ENCODE measurements at regions not wholly inside any gene's neighbourhood (a gene's known extent, or its start where the extent isn't known, plus 50 kb on each side); places are given as distances from the start of the nearest gene placed in this dataset.
A peak's percentile ranks its signal among the peaks of the same experiment; 100 is the strongest.

- no peak for ATAC-seq
- Histone ChIP-seq H3K36me3 (ENCODE audit: low read depth, low read length) (no peaks in the 10 kb centered on the region), H4K20me1 (ENCODE audit: low read length) (no peaks in the 10 kb centered on the region), H3F3A (ENCODE audit: low read length, unreplicated experiment) (no peaks in the 10 kb centered on the region), H3K4me2 (ENCODE audit: low read length) (no peak overlapping the region), H2AFZ (ENCODE audit: low read length) (no peak overlapping the region), H3K27me3 (ENCODE audit: low read length) (no peaks in the 10 kb centered on the region), H3K79me2 (ENCODE audit: low read length) (no peaks in the 10 kb centered on the region), H3K9me3 (ENCODE audit: low read length) (no peaks in the 10 kb centered on the region), H3K4me3 (ENCODE audit: low read length) (no peak overlapping the region), H3K9me2 (replicated peaks; ENCODE audit: low read length) (no peaks in the 10 kb centered on the region), H3K4me1 (ENCODE audit: insufficient read depth, low read length) (no peaks in the 10 kb centered on the region), H3K9ac (ENCODE audit: low read length) (no peak overlapping the region), H3K27ac (ENCODE audit: low read length) (no peak overlapping the region)
- no peak for DNase-seq
- ChIA-PET CTCF (no interaction called here), POLR2A (ENCODE audit: unreplicated experiment) (no interaction called here)
- intact Hi-C loops (cut with micrococcal nuclease): loop anchor here (5.0 to 10.0 kb wide), 4 partner anchors 546 to 1739 kb away; no protein-coding TSS in a partner anchor
- no TSS peak for BruUV-seq (replicated peaks)
- TF ChIP-seq EZH2 (IDR thresholded peaks at IDR 0.05; ENCODE audit: low read length, unreplicated experiment) (no peak), EZH2phosphoT487 (IDR thresholded peaks at IDR 0.05; ENCODE audit: borderline replicate concordance, low read length) (no peak)
- TF ChIP-seq, protein P1, sequence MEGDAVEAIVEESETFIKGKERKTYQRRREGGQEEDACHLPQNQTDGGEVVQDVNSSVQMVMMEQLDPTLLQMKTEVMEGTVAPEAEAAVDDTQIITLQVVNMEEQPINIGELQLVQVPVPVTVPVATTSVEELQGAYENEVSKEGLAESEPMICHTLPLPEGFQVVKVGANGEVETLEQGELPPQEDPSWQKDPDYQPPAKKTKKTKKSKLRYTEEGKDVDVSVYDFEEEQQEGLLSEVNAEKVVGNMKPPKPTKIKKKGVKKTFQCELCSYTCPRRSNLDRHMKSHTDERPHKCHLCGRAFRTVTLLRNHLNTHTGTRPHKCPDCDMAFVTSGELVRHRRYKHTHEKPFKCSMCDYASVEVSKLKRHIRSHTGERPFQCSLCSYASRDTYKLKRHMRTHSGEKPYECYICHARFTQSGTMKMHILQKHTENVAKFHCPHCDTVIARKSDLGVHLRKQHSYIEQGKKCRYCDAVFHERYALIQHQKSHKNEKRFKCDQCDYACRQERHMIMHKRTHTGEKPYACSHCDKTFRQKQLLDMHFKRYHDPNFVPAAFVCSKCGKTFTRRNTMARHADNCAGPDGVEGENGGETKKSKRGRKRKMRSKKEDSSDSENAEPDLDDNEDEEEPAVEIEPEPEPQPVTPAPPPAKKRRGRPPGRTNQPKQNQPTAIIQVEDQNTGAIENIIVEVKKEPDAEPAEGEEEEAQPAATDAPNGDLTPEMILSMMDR (conservative IDR thresholded peaks at IDR 0.05; ENCODE audit: low read depth, low read length): no peak
Measured at GRCh38 chr14:42918615-42919014, 1311.9 kb downstream of the LRFN5 start.

- intact Hi-C loops (cut with micrococcal nuclease): loop anchor here (1.0 to 10.0 kb wide), 7 partner anchors 553 to 1891 kb away; no protein-coding TSS in a partner anchor
- H3K9me3 ChIP-seq (ENCODE audit: low read length): no peaks in the 10 kb centered on the region
- H3K79me2 ChIP-seq (ENCODE audit: low read length): no peaks in the 10 kb centered on the region
- H4K20me1 ChIP-seq (ENCODE audit: low read length): no peaks in the 10 kb centered on the region
- H3K9ac ChIP-seq (ENCODE audit: low read length): no peak overlapping the region
- no peak overlapping the region for H2AFZ ChIP-seq (ENCODE audit: low read length)
- H3F3A ChIP-seq (ENCODE audit: low read length, unreplicated experiment): no peaks in the 10 kb centered on the region
- ChIA-PET POLR2A (ENCODE audit: unreplicated experiment) (no interaction called here), CTCF (interaction anchor here (0.6 to 0.7 kb wide), 2 partner anchors 97 to 436 kb away, joined by 3 read pairs; no protein-coding TSS in a partner anchor)
- no peak overlapping the region for H3K4me2 ChIP-seq (ENCODE audit: low read length)
- H3K9me2 ChIP-seq (replicated peaks; ENCODE audit: low read length): no peaks in the 10 kb centered on the region
- H3K4me1 ChIP-seq (ENCODE audit: insufficient read depth, low read length): no peaks in the 10 kb centered on the region
- no peaks in the 10 kb centered on the region for H3K36me3 ChIP-seq (ENCODE audit: low read depth, low read length)
- DNase-seq (peak; percentile 39), ATAC-seq (peak; percentile 98)
- H3K27me3 ChIP-seq (ENCODE audit: low read length): no peaks in the 10 kb centered on the region
- no TSS peak for BruUV-seq (replicated peaks)
- TF ChIP-seq EZH2 (IDR thresholded peaks at IDR 0.05; ENCODE audit: low read length, unreplicated experiment) (no peak), EZH2phosphoT487 (IDR thresholded peaks at IDR 0.05; ENCODE audit: borderline replicate concordance, low read length) (no peak)
- TF ChIP-seq, protein P1 (conservative IDR thresholded peaks at IDR 0.05; ENCODE audit: low read depth, low read length): peak; percentile 54
- H3K4me3 ChIP-seq (ENCODE audit: low read length): no peak overlapping the region
- no peak overlapping the region for H3K27ac ChIP-seq (ENCODE audit: low read length)
Measured at GRCh38 chr14:42911642-42912041, 1305.0 kb downstream of the LRFN5 start.

GRCh38 chr14:42909659-42910058, 1303.0 kb downstream of the LRFN5 start:
- no peaks in the 10 kb centered on the region for H3K9me2 ChIP-seq (replicated peaks; ENCODE audit: low read length)
- no peak overlapping the region for H3K27ac ChIP-seq (ENCODE audit: low read length)
- H3K9ac ChIP-seq (ENCODE audit: low read length): no peak overlapping the region
- DNase-seq (no peak), ATAC-seq (no peak)
- no peak overlapping the region for H2AFZ ChIP-seq (ENCODE audit: low read length)
- CTCF ChIA-PET: no interaction called here
- no peaks in the 10 kb centered on the region for H3K36me3 ChIP-seq (ENCODE audit: low read depth, low read length)
- no peaks in the 10 kb centered on the region for H3K27me3 ChIP-seq (ENCODE audit: low read length)
- H3K9me3 ChIP-seq (ENCODE audit: low read length): no peaks in the 10 kb centered on the region
- no TSS peak for BruUV-seq (replicated peaks)
- H3K4me1 ChIP-seq (ENCODE audit: insufficient read depth, low read length): no peaks in the 10 kb centered on the region
- no peak overlapping the region for H3K4me3 ChIP-seq (ENCODE audit: low read length)
- intact Hi-C loops (cut with micrococcal nuclease): loop anchor here (2.0 to 10.0 kb wide), 6 partner anchors 555 to 1893 kb away; no protein-coding TSS in a partner anchor
- no peak overlapping the region for H3K4me2 ChIP-seq (ENCODE audit: low read length)
- POLR2A ChIA-PET (ENCODE audit: unreplicated experiment): no interaction called here
- no peaks in the 10 kb centered on the region for H3F3A ChIP-seq (ENCODE audit: low read length, unreplicated experiment)
- H4K20me1 ChIP-seq (ENCODE audit: low read length): no peaks in the 10 kb centered on the region
- TF ChIP-seq EZH2phosphoT487 (IDR thresholded peaks at IDR 0.05; ENCODE audit: borderline replicate concordance, low read length) (no peak), EZH2 (IDR thresholded peaks at IDR 0.05; ENCODE audit: low read length, unreplicated experiment) (no peak)
- TF ChIP-seq, protein P1 (conservative IDR thresholded peaks at IDR 0.05; ENCODE audit: low read depth, low read length): no peak
- no peaks in the 10 kb centered on the region for H3K79me2 ChIP-seq (ENCODE audit: low read length)

Measured in PC-3 (cell line).